Activated T-cell treated with anti-CD3 and anti-CD28 coated beads, Interleukin-2, amount 50 U/mL, for 48 hours (primary cell): ENCODE measurements at regions not wholly inside any gene's neighbourhood (a gene's known extent, or its start where the extent isn't known, plus 50 kb on each side); places are given as distances from the start of the nearest gene placed in this dataset.
"Not testable (repeated sequence)": the region's sequence is repeated elsewhere in the genome, so short reads cannot be mapped to it uniquely, and the experiment has no call there.

Source experiments
- DNase-seq, 2 experiments: peaks; one replicate each; pipeline ENCODE4 v3.0.0-alpha.2; 2020

DNA sequence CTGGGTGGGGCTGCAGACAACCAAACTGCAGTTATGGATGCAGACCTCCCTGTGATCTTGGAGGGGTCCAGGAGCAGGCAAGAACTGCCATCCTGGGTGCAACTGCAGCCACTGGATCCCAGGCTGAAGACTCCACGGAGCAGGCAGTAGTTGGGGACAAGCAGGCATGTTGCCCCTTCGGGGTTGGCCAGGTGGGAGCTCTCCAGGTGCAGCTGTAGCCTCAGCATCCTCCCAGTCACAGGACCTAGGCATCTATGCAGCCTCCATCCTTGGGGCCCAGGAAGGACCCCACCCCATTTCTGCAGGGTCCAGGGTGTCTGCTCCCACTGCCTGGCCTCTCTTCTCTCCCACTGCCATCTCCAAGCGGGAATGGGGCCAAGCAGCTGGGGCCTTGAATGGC lies 322.2 kb upstream of the RBMS3 start:
- DNase-seq: no peak

DNA sequence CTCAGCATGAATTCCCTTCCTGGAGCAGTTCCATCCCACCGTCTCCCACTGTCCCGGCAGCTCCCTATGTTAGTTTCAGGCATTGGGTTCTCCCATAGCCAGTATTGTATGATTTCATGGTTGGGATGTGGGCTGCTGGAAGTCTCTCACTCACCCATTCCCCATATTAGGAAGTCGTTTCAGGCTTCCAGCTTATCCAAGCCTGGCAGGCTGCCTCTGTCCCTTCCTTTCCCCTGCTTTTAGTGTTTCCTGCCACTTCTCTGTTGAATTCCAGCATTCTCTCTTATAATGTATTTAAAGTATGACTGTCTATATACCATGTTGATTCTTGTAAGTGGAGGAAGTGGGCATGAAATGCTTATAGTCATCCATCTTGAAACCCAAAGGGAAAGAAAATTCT lies 309.7 kb upstream of the RBMS3 start:
- DNase-seq: no peak

DNA sequence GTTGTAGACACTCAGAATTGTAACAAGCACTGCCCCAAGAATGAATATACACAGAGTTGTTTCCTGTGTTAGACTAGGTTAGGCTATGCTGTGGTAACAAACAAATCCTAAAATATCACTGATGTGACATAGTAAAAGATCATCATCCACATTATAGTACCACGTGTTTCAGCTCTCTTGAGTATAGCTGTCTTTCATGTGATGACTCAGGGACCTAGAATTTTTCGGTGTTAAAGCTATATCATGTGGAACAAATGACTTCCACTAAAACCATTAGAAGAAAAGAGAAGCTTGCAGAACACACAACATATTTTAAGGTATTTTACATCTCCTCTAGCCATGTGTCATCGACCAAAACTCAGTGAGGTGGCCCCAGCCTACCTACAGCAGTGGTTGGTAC lies 307.9 kb upstream of the RBMS3 start:
- DNase-seq: no peak

DNA sequence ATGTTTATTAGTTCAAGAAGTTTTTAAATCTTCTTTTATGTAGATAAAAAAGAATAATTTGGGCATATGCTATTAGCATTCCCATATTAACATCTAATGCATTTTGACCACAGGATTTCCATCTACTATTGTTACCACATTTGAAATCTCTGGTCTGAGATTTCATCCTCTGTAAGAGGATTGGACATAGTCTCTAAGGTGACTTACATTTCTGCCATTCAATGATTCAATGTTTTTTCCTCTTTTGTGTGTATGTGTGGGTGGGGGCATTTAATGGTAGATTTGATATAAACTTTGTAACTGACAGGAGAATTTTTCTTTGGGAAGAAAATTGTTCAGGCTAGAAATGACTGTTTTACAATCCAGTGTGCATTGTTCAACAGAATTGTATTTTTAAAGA lies 307.3 kb upstream of the RBMS3 start:
- no peak for DNase-seq

DNA sequence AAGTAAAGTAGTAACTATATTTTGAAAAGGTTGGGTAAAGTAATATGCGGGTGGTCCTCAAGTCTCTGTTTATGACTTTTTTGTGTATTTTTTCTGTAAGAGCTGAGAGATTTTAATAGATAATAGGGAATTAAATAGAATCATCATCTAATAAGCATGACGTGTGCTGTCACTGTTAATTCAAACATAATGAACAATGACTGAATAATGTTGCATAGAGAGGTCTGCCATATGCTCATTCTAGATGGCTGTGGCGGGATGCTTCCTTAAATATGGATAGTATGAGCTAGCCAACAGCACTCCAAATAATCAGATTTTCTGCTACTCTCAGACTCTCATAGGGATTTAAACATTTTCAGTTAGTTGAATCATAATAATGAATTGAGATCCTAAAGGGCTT lies 302.8 kb upstream of the RBMS3 start:
- DNase-seq: no peak

DNA sequence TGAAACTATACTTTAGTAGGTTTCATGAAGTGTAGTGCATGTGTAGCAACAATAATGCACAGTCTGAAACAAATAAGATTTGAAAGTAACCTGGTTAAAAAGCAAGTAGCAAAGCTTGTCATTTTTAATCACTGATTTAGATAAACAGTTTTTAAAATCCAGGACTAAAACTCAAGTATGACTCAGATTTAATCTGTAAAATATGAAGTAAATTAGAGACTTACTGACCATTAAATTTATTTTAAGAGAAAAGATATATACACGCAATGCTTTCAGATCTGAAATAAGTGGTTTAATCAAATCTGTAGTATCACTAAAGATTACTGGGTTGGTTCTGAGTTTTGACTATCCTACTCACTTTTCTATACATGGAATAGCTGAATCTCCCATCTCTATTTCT lies 300.7 kb upstream of the RBMS3 start:
- DNase-seq: no peak

DNA sequence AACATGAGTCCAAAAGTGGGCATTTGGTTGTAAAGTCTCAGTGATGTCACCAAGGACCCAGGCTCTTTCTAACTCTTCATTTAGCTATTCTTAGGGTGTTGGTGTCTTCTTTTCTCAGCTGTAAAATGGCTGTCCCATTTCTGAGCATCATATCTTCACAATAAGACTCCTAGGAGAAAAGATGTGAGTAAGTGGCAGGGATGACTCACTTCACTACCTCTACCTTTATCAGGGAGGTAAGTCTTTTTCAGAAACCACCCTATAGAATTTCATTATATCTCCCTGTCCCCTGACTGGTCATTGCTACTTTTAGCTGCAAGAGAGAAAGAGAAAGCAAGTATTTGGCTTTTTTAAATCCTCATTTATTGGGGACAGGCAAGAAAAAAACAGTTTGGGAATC lies 300.2 kb upstream of the RBMS3 start:
- DNase-seq: no peak

DNA sequence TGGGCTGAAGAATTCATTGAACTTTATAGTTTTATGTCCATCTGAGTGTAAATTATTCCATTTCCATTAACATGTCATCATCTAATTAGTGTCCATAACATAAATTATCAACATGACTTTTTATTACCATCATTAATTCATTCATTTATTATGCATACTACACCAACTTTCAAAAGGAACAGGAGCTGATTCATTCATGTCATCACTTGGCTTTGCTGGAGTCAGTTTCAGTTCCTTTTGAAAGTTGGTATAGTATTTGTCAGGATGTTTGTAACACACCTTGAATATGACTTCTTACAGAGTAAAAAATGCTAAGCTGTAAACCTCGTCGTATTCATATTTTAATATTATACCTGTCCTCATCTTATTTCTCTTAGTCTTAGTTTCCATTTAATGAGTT lies 298.0 kb upstream of the RBMS3 start:
- DNase-seq: no peak

DNA sequence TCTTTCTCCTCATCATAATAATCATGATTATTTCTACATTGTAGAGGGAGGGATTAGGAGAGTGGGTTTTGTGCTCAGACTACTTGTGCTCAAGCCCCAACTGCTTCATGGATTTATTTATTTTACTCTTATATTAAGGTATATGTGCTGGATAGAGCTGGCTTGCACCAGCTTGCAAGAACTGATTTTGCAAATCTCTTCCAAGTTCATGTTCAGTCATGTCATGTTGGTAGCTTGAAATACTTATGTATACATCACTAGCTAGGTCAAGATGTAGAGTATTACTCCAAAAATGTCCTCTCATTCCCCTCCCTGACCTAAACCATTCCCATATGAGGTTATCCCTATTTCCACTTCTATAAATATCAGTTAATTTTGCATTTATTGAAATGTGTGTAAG lies 293.9 kb upstream of the RBMS3 start:
- no peak for DNase-seq

DNA sequence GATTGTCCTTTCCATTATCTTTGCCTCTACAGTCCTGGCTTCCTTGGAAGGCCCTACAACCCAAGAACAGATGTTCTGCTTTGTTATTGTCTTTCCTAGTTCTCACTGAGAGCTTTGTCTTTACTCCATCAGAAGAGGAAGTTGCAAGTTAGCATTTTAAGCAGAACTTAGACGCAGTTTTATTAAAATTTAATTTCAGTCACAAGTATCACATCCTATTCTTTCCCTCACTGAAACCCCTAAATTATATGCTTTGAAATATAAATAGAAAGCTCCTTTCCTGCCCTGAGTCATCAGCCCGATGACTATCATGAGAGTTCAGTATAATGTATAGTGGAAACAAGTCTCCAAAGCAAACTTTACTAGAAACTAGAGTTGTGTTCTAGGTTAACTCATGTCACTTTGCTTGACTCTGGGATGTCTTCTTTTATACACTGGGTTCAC lies 291.2 kb upstream of the RBMS3 start:
- DNase-seq: no peak

DNA sequence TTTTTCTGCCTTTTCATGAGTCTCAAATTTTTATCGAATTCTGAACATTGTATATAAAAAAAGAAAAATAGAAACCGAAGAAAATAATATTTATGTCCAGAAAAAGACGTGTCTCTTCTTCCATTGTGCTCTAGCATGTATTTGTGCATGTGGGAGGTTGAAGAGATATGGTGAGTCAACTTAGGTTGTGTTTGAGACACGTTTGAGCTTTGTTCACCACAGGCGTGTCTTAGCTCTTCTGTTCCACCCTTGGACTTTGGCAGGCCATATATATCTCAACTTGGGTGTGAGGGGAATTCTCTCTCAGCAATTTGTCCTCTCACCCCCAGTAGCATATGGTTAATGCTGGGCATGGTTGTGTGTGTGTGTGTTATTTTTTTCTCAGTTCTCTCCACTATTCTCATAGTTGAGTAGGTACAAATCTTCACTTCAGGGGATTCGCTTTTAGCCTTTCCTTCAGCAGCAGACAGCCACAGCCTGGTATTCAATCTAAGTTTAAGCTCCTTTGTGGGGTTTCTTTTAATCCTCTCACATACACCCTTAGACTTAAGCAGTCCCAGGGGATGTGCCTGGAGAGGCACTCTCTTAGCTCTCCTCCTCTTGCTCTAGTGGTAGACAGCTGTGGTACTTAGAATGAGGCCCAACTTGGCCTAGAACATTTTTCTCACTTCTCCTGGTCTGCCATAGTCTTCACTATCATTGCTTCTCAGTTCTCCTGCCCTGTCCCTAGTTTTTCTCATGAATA lies 286.5 kb upstream of the RBMS3 start:
- DNase-seq: no peak

DNA sequence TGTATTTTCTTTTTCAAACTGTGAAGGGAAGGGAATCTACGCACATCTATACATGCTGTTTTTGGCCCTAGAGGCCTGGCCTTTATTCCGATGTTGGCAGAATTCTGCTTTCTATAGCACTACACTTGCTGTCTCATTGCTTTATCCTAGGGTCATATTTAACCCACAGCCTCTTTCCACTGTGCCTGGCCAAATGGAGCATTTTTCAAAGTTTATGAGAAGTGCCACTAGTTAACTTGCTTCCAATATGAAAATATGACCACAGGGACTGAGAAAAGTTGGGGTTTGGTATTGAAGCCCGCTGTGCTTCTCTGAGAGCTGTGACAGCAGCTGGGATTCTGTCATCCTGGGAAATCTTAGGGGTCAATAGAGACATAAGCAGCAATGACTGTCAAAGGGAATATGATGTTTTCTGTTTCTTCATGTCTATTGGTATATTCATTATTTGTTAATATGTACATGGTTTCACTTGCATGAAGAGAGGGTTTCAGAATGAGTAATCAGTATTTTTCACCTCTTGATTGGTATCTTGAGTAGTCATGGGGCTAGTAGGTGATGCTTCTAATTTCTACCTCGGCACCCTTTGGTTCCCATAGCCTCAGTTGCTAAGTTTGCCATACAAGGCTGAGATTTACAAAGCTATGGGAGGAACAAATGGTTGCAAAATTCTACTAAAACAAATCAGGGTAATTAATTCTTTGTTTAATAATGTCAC lies 275.8 kb upstream of the RBMS3 start:
- DNase-seq: no peak

DNA sequence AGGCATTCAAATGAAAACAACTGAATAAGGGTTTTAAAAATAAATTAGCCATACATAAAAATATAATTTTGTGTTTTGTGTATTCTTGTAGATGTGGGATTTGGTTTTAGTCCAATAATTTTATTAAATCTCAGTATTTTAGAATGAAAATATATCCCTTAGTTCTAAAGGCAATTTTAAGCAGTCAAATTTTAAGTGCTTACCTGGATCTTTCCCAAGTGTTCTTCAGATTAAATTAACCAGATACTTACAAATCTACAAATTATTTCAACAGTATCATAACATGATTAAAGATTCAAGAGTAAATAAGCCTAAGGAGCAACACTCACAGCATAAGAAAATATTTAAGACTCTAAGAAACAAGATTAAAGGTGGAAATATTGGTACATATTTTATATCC lies 275.0 kb upstream of the RBMS3 start:
- DNase-seq: no peak

DNA sequence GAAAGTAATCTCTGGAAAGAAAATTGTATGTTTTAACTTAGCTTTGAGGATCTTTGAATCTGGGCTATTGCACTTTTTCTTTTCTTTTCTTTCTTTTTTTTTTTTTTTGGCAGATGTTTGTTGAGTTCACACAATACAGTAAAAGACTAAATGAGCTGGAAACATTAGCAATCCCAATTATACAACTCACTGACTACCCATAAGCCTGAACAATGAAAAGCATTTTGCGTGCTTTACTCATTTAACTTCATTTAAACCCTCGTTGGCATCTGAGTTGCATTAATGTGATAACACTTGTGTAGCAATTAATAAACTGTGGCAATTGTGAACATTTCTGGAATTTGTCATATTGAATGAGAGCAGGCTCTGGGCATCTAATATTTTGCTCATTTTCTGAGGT lies 269.4 kb upstream of the RBMS3 start:
- no peak for DNase-seq

DNA sequence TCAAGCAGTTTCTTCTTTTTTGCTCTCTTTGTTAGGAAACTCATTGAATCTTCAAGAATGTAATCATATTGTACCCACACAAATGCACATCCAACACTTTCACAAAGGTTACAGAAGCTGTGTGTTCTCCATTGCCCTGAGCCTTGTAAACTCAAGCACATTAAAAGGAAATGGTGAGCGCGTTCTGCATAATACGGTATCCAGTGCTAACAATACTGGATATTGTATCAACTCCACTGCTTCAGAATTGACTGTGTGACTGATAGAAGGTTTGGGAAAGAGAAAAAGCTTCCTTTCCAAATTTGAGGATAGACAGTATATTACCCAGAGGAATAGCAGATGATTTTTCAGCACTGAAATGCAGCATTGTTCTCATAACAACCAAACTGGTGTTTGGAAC lies 268.9 kb upstream of the RBMS3 start:
- DNase-seq: no peak

DNA sequence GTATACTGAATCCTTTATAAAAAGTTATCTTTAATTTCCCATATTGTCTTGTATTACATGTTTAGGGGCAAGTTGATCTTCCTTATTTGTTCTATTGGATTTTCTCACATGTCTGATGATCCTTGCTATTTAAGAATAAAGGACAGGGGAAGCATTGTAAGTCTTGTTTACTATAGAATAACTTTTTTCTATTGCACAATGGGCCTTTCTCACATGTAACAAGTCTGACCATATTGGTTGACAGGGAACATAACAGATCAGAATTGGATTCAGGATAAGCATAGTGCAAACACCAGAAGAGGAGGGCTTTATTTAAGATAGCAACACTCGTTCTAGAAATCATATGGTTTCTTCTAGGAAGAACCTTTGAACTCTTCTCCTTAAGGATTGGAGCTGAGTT lies 257.9 kb upstream of the RBMS3 start:
- DNase-seq: no peak

DNA sequence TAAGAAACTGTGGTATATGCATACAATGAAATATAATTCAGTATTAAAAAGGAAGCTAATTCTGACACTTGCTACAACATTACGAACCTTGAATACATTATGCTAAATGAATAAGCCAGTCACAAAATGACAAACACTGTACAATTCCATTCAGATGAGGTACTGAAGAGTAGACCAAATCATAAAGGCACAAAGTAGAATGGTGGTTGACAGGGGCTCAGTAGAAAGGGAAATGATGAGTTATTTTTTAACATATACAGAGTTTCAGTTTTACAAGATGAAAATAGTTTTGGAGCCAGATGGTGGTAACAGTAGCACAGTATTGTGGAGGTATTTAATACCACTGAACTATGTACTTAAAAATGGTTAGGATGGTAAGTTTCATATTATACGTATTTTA lies 254.6 kb upstream of the RBMS3 start:
- DNase-seq: no peak

DNA sequence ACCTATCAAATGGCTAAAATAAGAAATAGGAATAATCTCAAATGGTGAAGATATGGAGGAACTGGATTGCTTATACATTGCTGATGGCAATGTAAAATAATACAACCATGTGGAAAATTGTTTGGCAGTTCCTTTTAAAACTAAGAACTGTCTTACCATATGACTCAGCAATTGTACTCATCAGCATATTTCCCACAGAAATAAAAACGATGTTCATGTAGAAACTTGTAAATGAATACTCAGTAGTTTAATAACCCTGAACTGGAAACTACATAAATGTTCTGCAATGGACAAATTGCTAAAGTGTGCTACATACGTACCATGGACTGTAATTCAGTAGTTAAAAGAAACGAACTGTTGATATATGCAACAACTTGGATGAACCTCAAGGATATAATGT lies 253.9 kb upstream of the RBMS3 start:
- no peak for DNase-seq

DNA sequence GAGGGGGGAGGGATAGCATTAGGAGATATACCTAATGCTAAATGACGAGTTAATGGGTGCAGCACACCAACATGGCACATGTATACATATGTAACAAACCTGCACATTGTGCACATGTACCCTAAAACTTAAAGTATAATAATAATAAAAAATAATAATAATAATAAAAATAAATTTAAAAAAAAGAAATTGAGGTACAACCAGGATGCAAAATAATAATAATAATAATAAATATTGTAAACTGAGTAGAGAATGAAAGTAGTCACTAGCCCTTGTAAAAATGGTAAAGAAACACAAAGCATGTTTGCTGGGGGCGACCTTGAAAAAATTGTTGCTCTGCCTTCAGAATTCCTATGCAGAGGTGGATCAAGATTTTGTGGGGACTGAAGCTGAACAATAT lies 249.7 kb upstream of the RBMS3 start:
- not testable (repeated sequence) for DNase-seq

DNA sequence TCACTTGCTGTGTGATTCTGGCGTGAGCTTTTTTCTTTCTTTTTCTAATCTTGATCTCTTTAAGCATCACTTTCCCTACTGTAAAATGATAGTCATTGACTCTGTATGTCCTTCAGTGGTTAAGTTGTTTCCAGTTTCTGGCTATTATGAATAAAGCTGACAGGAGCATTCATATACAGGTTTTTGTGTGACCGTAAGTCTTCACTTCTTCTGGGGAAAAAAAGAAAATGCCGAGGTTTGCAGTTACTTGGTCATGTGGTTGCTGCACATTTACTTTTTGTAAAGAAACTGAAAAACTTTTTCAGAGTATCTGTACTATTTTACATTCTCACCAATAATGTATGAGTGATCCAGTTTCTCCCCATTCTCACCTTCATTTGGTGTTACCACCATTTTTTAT lies 247.4 kb upstream of the RBMS3 start:
- DNase-seq: no peak

DNA sequence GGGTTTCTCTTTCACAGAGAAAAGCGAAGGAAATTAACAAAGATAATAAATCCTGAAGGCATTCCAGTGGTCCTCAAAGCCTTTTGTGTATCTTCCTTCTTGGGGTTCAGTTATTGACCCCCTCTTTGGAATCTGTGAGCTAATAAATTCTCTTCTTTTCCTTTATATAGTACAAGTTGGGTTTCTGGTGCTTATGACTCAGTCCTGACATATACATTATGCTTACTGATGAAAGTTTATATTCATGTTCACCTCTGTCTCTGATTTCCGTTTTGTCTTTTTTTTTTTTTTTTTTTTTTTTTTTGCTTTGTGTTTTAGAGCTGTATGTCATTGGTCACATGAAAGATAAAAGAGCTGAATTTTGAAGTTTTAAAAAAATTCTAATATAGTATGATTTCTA lies 230.7 kb upstream of the RBMS3 start:
- no peak for DNase-seq

DNA sequence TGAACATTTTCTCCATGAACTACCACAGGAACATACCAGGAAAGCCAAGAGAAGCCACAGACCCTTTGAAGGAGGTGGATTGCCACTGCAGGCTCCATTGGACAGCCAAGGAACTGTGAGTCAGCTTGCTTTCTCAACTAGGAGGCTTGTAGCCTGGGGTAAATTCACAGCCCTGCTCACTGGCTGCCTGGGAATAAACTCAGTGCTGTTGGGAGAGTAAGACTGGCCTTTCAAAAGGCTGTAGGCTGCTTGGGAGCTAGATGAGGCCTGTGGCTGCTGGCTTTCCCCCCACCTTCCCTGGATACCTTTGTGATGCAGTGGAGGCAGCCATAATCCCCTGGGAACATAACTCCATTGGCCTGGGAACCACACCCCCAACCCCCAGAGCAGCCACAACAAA lies 223.5 kb upstream of the RBMS3 start:
- no peak for DNase-seq

DNA sequence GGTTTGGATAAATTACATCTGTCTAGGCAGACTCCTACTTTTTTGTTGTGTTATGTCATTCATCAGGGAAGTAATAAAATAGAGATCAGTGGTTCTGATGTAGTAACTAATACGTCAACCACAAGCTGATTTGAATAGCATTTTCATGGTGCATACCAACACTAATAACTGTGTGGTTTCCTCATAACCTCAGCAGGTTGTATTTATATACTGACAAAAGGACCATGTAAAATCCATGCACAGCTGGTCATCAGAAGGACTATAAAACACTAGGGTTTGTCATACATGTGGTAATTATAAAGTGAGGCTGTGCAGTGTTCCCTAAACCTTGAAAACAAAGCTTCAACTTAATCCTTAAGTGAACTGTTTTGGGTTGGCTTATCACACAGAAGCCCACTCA lies 216.8 kb upstream of the RBMS3 start:
- no peak for DNase-seq

DNA sequence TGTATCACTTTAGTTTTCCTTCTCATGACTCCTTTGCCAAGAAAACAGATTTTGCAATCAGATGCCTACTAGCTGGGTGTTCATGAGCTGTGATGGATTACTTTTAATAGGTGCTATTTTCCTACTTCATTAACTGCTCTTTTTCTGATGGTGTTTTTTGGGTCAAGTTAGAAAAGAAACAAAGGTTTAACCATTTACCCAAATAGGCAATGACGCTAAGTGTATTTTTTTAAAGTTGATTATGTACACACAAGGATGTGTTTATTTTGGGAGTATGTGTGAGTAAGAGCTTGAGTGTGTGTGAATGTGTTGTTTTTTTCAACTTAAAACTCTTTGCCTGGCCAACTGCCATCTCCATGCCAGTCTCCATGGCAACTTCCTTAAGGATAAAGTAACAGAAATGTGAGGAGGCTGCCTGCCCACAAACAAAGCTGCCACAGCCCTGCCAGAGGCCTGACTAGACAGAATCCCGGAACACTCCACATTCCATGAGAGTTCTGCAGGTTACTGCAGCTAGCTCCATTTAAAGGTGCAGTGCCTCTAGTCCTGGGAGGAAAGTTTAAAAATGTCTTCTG lies 215.6 kb upstream of the RBMS3 start:
- DNase-seq: no peak

DNA sequence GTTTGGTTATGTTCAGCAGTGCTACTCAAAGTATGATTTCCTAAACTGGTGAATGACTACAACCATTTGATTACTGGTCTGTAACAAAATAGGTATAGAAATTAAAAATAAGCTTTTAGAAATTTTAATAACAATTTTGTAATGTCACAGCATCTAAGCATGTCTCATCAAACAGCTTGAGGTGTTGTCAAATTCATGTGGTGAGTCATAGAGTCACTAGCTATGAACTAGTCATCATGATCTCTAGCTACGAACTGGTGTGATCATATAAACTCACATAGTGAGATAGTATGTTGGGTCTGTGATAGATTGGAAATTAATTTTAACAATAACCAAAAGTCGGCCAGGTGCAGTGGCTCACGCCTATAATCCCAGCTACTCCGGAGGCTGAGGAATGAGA lies 213.9 kb upstream of the RBMS3 start:
- DNase-seq: no peak
